Panc1 (cell line): ENCODE measurements at regions not wholly inside any gene's neighbourhood (a gene's known extent, or its start where the extent isn't known, plus 50 kb on each side); places are given as distances from the start of the nearest gene placed in this dataset.

Experiments
- CTCF ChIP-seq: fragments of 450-650 bp; IDR thresholded peaks from 2 replicates; pipeline ENCODE4 v1.5.1; 2017; ENCODE audit warnings: mild to moderate bottlenecking
- POLR2AphosphoS5 ChIP-seq: IDR thresholded peaks from 2 replicates; pipeline ENCODE4 v1.6.1; 2012; ENCODE audit warnings: mild to moderate bottlenecking, low read depth, low read length, moderate library complexity
- TCF7L2 ChIP-seq: IDR thresholded peaks from 2 replicates; pipeline ENCODE4 v1.6.1; 2011; ENCODE audit warnings: mild to moderate bottlenecking, low read depth, low read length, inconsistent platforms

GRCh38 chr5:153276151-153276550 is 214.3 kb upstream of the GRIA1 start:
- TF ChIP-seq CTCF (no peak), POLR2AphosphoS5 (no peak), TCF7L2 (no peak)
